Transverse colon (tissue), 4 donors: ENCODE measurements at regions not wholly inside any gene's neighbourhood (a gene's known extent, or its start where the extent isn't known, plus 50 kb on each side); places are given as distances from the start of the nearest gene placed in this dataset.

Experiments
- DNase-seq: peaks from one replicate; pipeline ENCODE4 v3.0.0-alpha.2; 2019
- H3K27ac ChIP-seq, 4 donors: fragments of 200-600 bp; sonication (generic); 2 replicates each; pipeline ENCODE4 v1.5.1; 2016 to 2018; ENCODE audit warnings: inconsistent platforms in 4 of 4
- H3K27me3 ChIP-seq: fragments of 200-600 bp; sonication (generic); 2 replicates; pipeline ENCODE4 v1.5.1; 2017; ENCODE audit warnings: inconsistent platforms
- H3K36me3 ChIP-seq, 4 donors: fragments of 200-600 bp; sonication (generic); 2 replicates each; pipeline ENCODE4 v1.5.1; 2017 to 2019; ENCODE audit warnings: inconsistent platforms in 4 of 4
- H3K4me1 ChIP-seq, 4 donors: fragments of 200-600 bp; sonication (generic); 2 replicates each; pipeline ENCODE4 v1.5.1; 2017 to 2020; ENCODE audit warnings: inconsistent platforms in 4 of 4
- H3K4me3 ChIP-seq, 4 donors: fragments of 200-600 bp; sonication (generic); 1 replicate in 1 of 4; 2 replicates in 3 of 4; pipeline versions ENCODE4 v1.5.1 to v1.6.1; 2017 to 2019; ENCODE audit warnings: inconsistent platforms in 4 of 4
- H3K9me3 ChIP-seq, 2 donors: fragments of 200-600 bp; sonication (generic); 2 replicates each; pipeline ENCODE4 v1.5.1; 2017 to 2019; ENCODE audit warnings: inconsistent platforms in 2 of 2
- EP300 ChIP-seq: sonication (generic); formaldehyde crosslinking; IDR thresholded peaks from one replicate; pipeline ENCODE4 v1.6.1; 2017; ENCODE audit warnings: antibody characterized with exemption, low read depth
- POLR2A ChIP-seq: fragments of 450-650 bp; IDR thresholded peaks from one replicate; pipeline ENCODE4 v1.6.1; 2016; ENCODE audit warnings: antibody characterized with exemption, mild to moderate bottlenecking, moderate library complexity
- POLR2AphosphoS5 ChIP-seq, 3 donors: sonication (generic); formaldehyde crosslinking; IDR thresholded peaks; one replicate each; pipeline ENCODE4 v1.6.1; 2016; ENCODE audit warnings: antibody characterized with exemption in 3 of 3
- WGBS, 2 donors: methylation state at CpG; one replicate each; pipeline ENCODE4 v1.1.5; 2018; ENCODE audit warnings: low coverage in 1 of 2; 5-methylcytosine and 5-hydroxymethylcytosine counted together
- in situ Hi-C, 4 donors: fragments of 200-750 bp; cut with MboI; loops; one replicate each; pipeline versions ENCODE4 v1.15.0 to v1.15.1; 2017; ENCODE audit warnings: low sequenced_read_pairs in 3 of 4, low pct_ligation_motif_present in 1 of 4, low pct_unique_long_range_greater_than_20kb in 1 of 4
- intact Hi-C: fragments of 100-400 bp; cut with DNase I; formaldehyde crosslinking; loops from one replicate; pipeline ENCODE4 v1.15.1; 2023; ENCODE audit warnings: low total_unique reads
- TF ChIP-seq, protein P1 (sequence below), 5 experiments: fragments of 200-600 bp in 3 of 5; fragments of 450-650 bp in 2 of 5; sonication (generic) in 3 of 5; IDR thresholded peaks; 1 replicate in 2 of 5; 2 replicates in 3 of 5; pipeline ENCODE4 v1.5.1; 2016 to 2017; ENCODE audit warnings: antibody characterized with exemption in 5 of 5, inconsistent platforms in 3 of 5, mild to moderate bottlenecking in 2 of 5, moderate library complexity in 1 of 5

DNA sequence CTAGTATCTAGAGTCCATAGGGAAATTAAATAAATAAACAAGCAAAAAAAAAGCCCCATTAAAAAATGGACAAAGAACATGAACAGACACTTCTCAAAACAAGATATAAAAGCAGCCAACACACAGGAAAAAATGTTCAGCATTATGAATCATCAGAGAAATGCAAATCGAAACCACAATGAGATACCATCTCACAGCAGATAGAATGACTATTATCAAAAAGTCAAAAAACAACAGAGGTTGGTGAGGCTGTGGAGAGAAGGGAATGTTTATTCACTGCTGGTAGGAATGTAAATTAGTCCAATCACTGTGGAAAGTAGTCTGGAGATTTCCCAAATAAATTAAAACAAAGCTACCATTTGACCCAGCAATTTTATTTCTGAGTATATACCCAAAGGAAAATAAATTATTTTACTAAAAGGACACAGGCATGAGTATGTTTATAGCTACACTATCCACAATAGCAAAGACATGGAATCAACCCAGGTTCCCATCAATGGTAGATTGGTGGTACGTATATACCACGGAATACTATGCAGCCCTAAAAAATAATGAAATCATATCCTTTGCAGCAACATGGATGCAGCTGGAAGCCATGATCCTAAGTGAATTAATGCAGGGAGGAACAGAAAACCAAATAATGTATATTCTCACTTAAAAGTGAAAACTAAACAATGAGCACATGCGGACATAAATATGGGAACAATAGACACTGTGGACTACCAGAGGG lies 366.5 kb upstream of the SEMA3C start:
- H3K27me3 ChIP-seq = no peaks in the 10 kb centered on the region
- no peaks in the 10 kb centered on the region for H3K9me3 ChIP-seq
- no peak overlapping the region for H3K4me3 ChIP-seq
- H3K36me3 ChIP-seq = no peaks in the 10 kb centered on the region
- TF ChIP-seq, protein P1, sequence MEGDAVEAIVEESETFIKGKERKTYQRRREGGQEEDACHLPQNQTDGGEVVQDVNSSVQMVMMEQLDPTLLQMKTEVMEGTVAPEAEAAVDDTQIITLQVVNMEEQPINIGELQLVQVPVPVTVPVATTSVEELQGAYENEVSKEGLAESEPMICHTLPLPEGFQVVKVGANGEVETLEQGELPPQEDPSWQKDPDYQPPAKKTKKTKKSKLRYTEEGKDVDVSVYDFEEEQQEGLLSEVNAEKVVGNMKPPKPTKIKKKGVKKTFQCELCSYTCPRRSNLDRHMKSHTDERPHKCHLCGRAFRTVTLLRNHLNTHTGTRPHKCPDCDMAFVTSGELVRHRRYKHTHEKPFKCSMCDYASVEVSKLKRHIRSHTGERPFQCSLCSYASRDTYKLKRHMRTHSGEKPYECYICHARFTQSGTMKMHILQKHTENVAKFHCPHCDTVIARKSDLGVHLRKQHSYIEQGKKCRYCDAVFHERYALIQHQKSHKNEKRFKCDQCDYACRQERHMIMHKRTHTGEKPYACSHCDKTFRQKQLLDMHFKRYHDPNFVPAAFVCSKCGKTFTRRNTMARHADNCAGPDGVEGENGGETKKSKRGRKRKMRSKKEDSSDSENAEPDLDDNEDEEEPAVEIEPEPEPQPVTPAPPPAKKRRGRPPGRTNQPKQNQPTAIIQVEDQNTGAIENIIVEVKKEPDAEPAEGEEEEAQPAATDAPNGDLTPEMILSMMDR (IDR thresholded peaks at IDR 0.05) = no peak
- TF ChIP-seq POLR2AphosphoS5 (IDR thresholded peaks at IDR 0.05) (no peak), POLR2A (no peak), EP300 (no peak)
- intact Hi-C loops = no loop called here
- DNase-seq = no peak
- in situ Hi-C loops = no loop called here
- no peak overlapping the region for H3K27ac ChIP-seq
- WGBS, 2 donors = 86 to 94% methylated on average over 4 of the region's 4 CpGs
- H3K4me1 ChIP-seq = no peaks in the 10 kb centered on the region

DNA sequence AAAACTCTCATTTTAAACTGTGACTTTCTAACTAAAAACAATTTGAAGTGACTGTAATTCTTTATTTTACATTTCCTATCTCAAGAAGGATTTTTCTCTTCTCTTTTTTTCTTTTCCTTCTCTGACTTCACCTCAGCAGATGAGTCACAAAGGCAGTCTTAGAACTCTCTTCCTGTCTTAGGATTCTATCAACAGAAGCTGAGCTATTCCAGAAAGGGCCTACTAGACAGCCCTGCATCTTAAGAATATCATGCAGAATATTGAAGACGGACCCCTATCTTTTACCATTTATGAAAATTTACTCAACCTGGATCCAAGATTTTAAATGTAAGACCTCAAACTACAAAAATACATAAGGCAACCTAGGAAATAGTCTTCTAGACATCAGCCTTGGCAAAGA lies 365.7 kb upstream of the SEMA3C start:
- 68 to 87% methylated on average over 1 of the region's 1 CpG for WGBS, 2 donors
- intact Hi-C loops = no loop called here
- H3K4me3 ChIP-seq = no peak overlapping the region
- no peak overlapping the region for H3K27ac ChIP-seq
- H3K9me3 ChIP-seq = no peaks in the 10 kb centered on the region
- no peaks in the 10 kb centered on the region for H3K36me3 ChIP-seq
- no peak for DNase-seq
- no peaks in the 10 kb centered on the region for H3K27me3 ChIP-seq
- in situ Hi-C loops = no loop called here
- no peaks in the 10 kb centered on the region for H3K4me1 ChIP-seq
- no peak for TF ChIP-seq EP300
- no peak for TF ChIP-seq POLR2A
- TF ChIP-seq POLR2AphosphoS5 (IDR thresholded peaks at IDR 0.05) = no peak
- TF ChIP-seq, protein P1 (IDR thresholded peaks at IDR 0.05) = no peak

GRCh38 chr7:81280531-81280930 lies 361.7 kb upstream of the SEMA3C start:
- in situ Hi-C loops (no loop called here), intact Hi-C loops (no loop called here)
- Histone ChIP-seq H3K9me3 (no peaks in the 10 kb centered on the region), H3K4me3 (no peak overlapping the region), H3K27me3 (no peaks in the 10 kb centered on the region), H3K27ac (no peak overlapping the region), H3K4me1 (no peaks in the 10 kb centered on the region), H3K36me3 (no peaks in the 10 kb centered on the region)
- no peak for DNase-seq
- TF ChIP-seq POLR2A (no peak), EP300 (no peak), POLR2AphosphoS5 (IDR thresholded peaks at IDR 0.05) (no peak)
- TF ChIP-seq, protein P1 (IDR thresholded peaks at IDR 0.05) = no peak

GRCh38 chr7:81277691-81278090 lies 358.8 kb upstream of the SEMA3C start:
- Histone ChIP-seq H3K36me3 (no peaks in the 10 kb centered on the region), H3K4me3 (no peak overlapping the region), H3K27me3 (no peaks in the 10 kb centered on the region), H3K27ac (no peak overlapping the region), H3K4me1 (no peaks in the 10 kb centered on the region), H3K9me3 (no peaks in the 10 kb centered on the region)
- intact Hi-C loops = no loop called here
- 81 to 86% methylated on average over 1 to 2 of the region's 2 CpGs for WGBS, 2 donors
- in situ Hi-C loops = no loop called here
- TF ChIP-seq POLR2A = no peak
- TF ChIP-seq EP300 = no peak
- TF ChIP-seq, protein P1 (IDR thresholded peaks at IDR 0.05) = no peak
- TF ChIP-seq POLR2AphosphoS5 (IDR thresholded peaks at IDR 0.05) = no peak
- no peak for DNase-seq
